ENCODE measurements at regions not wholly inside any gene's neighbourhood (a gene's known extent, or its start where the extent isn't known, plus 50 kb on each side); places are given as distances from the start of the nearest gene placed in this dataset.

DNA sequence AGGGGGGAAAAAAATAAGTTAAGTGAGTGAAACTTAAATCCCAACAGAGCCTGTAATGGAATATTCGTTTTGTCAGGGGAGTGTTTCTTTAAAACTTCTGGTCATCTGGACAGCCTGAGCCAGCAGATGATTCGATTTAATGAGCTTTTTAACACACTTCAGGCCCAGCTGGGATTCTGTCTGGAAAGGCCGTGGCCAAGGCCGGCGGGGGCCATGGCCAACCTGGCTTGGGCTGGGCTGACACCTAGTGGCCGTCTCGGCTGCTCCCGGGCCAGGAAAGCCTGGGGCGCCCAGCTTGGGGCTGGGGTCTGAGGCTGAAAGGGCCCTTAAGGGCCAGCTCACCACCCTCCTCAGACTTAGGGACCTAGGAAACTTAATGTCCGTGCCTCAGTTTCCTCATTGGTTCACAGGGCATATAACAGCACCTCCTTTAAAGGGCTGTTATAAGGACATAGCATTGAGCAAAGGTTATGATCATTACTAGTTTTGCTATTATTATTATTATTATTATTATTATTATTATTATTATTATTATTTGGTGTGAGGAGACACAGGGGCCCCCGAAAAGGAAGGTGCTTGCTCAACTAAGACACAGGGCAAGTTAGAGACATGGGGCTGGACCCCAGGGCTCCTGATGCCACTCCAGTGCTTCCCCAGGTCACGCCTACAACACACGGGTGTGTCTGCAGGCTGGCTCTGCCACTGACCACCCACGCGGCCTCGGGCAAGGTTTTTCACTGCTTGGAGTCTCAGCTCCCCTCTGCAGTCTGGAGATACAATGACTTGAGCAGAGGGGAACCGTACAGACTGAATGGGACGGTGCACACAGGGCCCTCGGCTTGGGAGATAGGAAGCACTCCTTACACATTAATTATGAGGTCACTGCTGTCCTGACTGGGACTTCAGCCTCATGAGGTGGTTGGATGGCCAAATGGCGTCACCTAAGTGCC, 84.0 kb downstream of the SYNE3 start:
- CTCF ChIA-PET, result interaction anchor here (0.6 to 2.6 kb wide), 7 partner anchors 10 to 1084 kb away, joined by 3 to 13 read pairs (median 4); no protein-coding TSS in a partner anchor
- RAD21 ChIA-PET (ENCODE audit: low non-redundant PET in 1 of 2, low total read pairs in 2 of 2, uncharacterized antibody in 2 of 2, unreplicated experiment in 2 of 2), result interaction anchor here in 1 of 2 experiments (1.0 kb wide), 1 partner anchor 743 kb away, joined by 3 read pairs; no protein-coding TSS in a partner anchor
- POLR2A ChIA-PET, result no interaction called here
- Histone ChIP-seq H4K20me1 (ENCODE audit: insufficient read depth) (no peaks in the 10 kb centered on the region), H3K4me2 (ENCODE audit: low read length) (no peak overlapping the region), H3K4me1 (ENCODE audit: control insufficient read depth in 1 of 2, insufficient read depth in 2 of 2, low read length in 2 of 2) (no peaks in the 10 kb centered on the region; a peak in 2 of 4 replicates), H3K9me2 (ENCODE audit: insufficient read depth) (no peaks in the 10 kb centered on the region), H3K36me3 (ENCODE audit: control insufficient read depth in 1 of 2, insufficient read depth in 2 of 2, low read length in 2 of 2) (no peaks in the 10 kb centered on the region), H3K4me3 (replicated peaks in 1 of 2; ENCODE audit: low read depth in 1 of 2, low read length in 2 of 2) (no peak overlapping the region), H3K79me2 (ENCODE audit: insufficient read depth, low read length) (no peaks in the 10 kb centered on the region), H3K9me3 (ENCODE audit: control insufficient read depth in 1 of 2, insufficient read depth in 1 of 2, low read depth in 1 of 2, low read length in 2 of 2) (no peaks in the 10 kb centered on the region), H3K9ac (ENCODE audit: low read length) (no peak overlapping the region), H3K27me3 (ENCODE audit: insufficient read depth, low read length) (no peaks in the 10 kb centered on the region), H2AFZ (ENCODE audit: low read depth, low read length, poor library complexity, severe bottlenecking) (peak overlapping the region; percentile 71), H3K27ac (ENCODE audit: low read depth, low read length) (no peak overlapping the region)
- intact Hi-C loops (cut with micrococcal nuclease), result loop anchor here (2.0 to 5.0 kb wide), 3 partner anchors 335 to 1010 kb away; no protein-coding TSS in a partner anchor
- DNase-seq (ENCODE audit: low read depth, low spot score) (no peak), ATAC-seq (peak; percentile 82)
- BruUV-seq (replicated peaks), result no TSS peak
- no peak for TF ChIP-seq JUND (IDR thresholded peaks at IDR 0.05)
- no peak for TF ChIP-seq SIN3A (IDR thresholded peaks at IDR 0.05; ENCODE audit: low read depth)
- TF ChIP-seq, protein P1, sequence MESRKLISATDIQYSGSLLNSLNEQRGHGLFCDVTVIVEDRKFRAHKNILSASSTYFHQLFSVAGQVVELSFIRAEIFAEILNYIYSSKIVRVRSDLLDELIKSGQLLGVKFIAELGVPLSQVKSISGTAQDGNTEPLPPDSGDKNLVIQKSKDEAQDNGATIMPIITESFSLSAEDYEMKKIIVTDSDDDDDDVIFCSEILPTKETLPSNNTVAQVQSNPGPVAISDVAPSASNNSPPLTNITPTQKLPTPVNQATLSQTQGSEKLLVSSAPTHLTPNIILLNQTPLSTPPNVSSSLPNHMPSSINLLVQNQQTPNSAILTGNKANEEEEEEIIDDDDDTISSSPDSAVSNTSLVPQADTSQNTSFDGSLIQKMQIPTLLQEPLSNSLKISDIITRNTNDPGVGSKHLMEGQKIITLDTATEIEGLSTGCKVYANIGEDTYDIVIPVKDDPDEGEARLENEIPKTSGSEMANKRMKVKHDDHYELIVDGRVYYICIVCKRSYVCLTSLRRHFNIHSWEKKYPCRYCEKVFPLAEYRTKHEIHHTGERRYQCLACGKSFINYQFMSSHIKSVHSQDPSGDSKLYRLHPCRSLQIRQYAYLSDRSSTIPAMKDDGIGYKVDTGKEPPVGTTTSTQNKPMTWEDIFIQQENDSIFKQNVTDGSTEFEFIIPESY (IDR thresholded peaks at IDR 0.05; ENCODE audit: extremely low read depth, insufficient replicate concordance, low read length), result no peak
- peak; percentile 84 for TF ChIP-seq RAD21 (IDR thresholded peaks at IDR 0.05; ENCODE audit: low read depth)
- no peak for TF ChIP-seq POLR2A (IDR thresholded peaks at IDR 0.05; ENCODE audit: borderline replicate concordance, extremely low read depth, insufficient read depth, insufficient read length)
- TF ChIP-seq CTCF (IDR thresholded peaks at IDR 0.05 in 2 of 3, conservative IDR thresholded peaks at IDR 0.05 in 1 of 3; ENCODE audit: borderline replicate concordance in 1 of 3, insufficient read depth in 1 of 3, low read depth in 2 of 3, low read length in 2 of 3), result peak; percentile 63 to 91 (median 88)

Measured in HCT116 (cell line).